MM.1S (cell line): ENCODE measurements at regions not wholly inside any gene's neighbourhood (a gene's known extent, or its start where the extent isn't known, plus 50 kb on each side); places are given as distances from the start of the nearest gene placed in this dataset.

Experiments used
- DNase-seq: peaks from one replicate; pipeline ENCODE4 v3.0.0-alpha.2; 2015
- H2AFZ ChIP-seq: fragments of 300-600 bp; sonication (generic); 2 replicates; pipeline ENCODE4 v1.6.0; 2016; ENCODE audit warnings: antibody characterized with exemption, low read length
- H3F3A ChIP-seq: fragments of 300-600 bp; sonication (generic); 2 replicates; pipeline ENCODE4 v1.6.1; 2016; ENCODE audit warnings: mild to moderate bottlenecking, antibody characterized with exemption, low read length, moderate library complexity, mixed read lengths; ENCODE audit not compliant: insufficient read depth
- H3K27ac ChIP-seq: fragments of 300-600 bp; sonication (generic); 2 replicates; pipeline ENCODE4 v1.5.1; 2016; ENCODE audit warnings: mild to moderate bottlenecking, low read length
- H3K27me3 ChIP-seq: fragments of 300-600 bp; sonication (generic); replicated peaks from 2 replicates; pipeline ENCODE4 v1.6.0; 2016; ENCODE audit warnings: low read length; ENCODE audit not compliant: insufficient read depth
- H3K36me3 ChIP-seq: fragments of 300-600 bp; sonication (generic); replicated peaks from 2 replicates; pipeline ENCODE4 v1.6.1; 2016; ENCODE audit warnings: mild to moderate bottlenecking, low read length, mixed read lengths; ENCODE audit not compliant: insufficient read depth
- H3K4me1 ChIP-seq: fragments of 300-600 bp; sonication (generic); 2 replicates; pipeline ENCODE4 v1.6.1; 2016; ENCODE audit warnings: low read length, mixed read lengths
- H3K4me2 ChIP-seq: fragments of 300-600 bp; sonication (generic); 2 replicates; pipeline ENCODE4 v1.6.0; 2016; ENCODE audit warnings: low read depth, low read length
- H3K4me3 ChIP-seq: fragments of 300-600 bp; sonication (generic); 2 replicates; pipeline ENCODE4 v1.5.1; 2016; ENCODE audit warnings: low read length, mixed read lengths
- H3K79me2 ChIP-seq: fragments of 300-600 bp; sonication (generic); 2 replicates; pipeline ENCODE4 v1.6.1; 2016; ENCODE audit warnings: mixed run types, low read length, mixed read lengths
- H3K9ac ChIP-seq: fragments of 300-600 bp; sonication (generic); 2 replicates; pipeline ENCODE4 v1.6.1; 2016; ENCODE audit warnings: low read length, mixed read lengths
- H3K9me2 ChIP-seq: fragments of 300-600 bp; sonication (generic); replicated peaks from 2 replicates; pipeline ENCODE4 v1.6.1; 2016; ENCODE audit warnings: mild to moderate bottlenecking, low read length, mixed read lengths; ENCODE audit not compliant: insufficient read depth
- H3K9me3 ChIP-seq: fragments of 300-600 bp; sonication (generic); replicated peaks from 2 replicates; pipeline ENCODE4 v1.6.1; 2016; ENCODE audit warnings: mild to moderate bottlenecking, low read length, mixed read lengths; ENCODE audit not compliant: insufficient read depth
- H4K20me1 ChIP-seq: fragments of 300-600 bp; sonication (generic); 2 replicates; pipeline ENCODE4 v1.6.1; 2016; ENCODE audit warnings: mild to moderate bottlenecking, low read length, moderate library complexity, mixed read lengths; ENCODE audit not compliant: insufficient read depth
- EZH2 ChIP-seq: fragments of 300-600 bp; sonication (generic); optimal IDR thresholded peaks from 2 replicates; pipeline ENCODE3; 2017; ENCODE audit warnings: low read depth, mild to moderate bottlenecking, antibody characterized with exemption, low read length, mixed read lengths
- EZH2phosphoT487 ChIP-seq: fragments of 300-600 bp; sonication (generic); IDR thresholded peaks from 2 replicates; pipeline ENCODE4 v1.6.1; 2018; ENCODE audit warnings: antibody characterized with exemption, low read length
- TF ChIP-seq, protein P1 (sequence below): fragments of 300-600 bp; sonication (generic); IDR thresholded peaks from 2 replicates; pipeline ENCODE4 v1.5.1; 2016; ENCODE audit warnings: antibody characterized with exemption, low read length, mixed read lengths

DNA sequence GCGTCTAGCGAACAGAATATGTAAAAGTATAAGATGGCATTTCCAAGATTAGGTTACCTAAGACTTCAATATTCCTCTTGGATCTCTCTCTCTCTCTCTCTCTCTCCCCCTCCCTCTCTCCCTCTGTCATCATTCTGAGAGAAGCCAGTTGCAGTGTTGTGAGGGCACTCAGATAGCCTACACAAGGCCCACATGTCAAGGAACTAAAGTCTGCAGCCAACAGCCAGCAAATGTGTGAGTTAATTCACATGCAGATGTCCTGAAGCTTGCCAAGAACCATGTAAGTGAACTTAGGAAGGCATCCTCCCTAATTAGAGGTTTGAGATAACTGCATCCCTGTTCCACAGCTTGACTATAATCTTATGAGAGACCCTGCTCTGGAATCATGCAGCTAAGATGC lies 822.9 kb upstream of the PRR20A start:
- Histone ChIP-seq H3K4me3 (no peak overlapping the region), H4K20me1 (no peaks in the 10 kb centered on the region), H3K27me3 (no peaks in the 10 kb centered on the region), H3K4me2 (no peak overlapping the region), H3K79me2 (no peaks in the 10 kb centered on the region), H3K27ac (no peak overlapping the region), H3K9ac (no peak overlapping the region), H3K36me3 (no peaks in the 10 kb centered on the region), H3K9me2 (no peaks in the 10 kb centered on the region), H2AFZ (no peak overlapping the region), H3F3A (no peaks in the 10 kb centered on the region), H3K4me1 (no peaks in the 10 kb centered on the region), H3K9me3 (no peaks in the 10 kb centered on the region)
- DNase-seq, result no peak
- no peak for TF ChIP-seq EZH2phosphoT487
- no peak for TF ChIP-seq EZH2
- TF ChIP-seq, protein P1, sequence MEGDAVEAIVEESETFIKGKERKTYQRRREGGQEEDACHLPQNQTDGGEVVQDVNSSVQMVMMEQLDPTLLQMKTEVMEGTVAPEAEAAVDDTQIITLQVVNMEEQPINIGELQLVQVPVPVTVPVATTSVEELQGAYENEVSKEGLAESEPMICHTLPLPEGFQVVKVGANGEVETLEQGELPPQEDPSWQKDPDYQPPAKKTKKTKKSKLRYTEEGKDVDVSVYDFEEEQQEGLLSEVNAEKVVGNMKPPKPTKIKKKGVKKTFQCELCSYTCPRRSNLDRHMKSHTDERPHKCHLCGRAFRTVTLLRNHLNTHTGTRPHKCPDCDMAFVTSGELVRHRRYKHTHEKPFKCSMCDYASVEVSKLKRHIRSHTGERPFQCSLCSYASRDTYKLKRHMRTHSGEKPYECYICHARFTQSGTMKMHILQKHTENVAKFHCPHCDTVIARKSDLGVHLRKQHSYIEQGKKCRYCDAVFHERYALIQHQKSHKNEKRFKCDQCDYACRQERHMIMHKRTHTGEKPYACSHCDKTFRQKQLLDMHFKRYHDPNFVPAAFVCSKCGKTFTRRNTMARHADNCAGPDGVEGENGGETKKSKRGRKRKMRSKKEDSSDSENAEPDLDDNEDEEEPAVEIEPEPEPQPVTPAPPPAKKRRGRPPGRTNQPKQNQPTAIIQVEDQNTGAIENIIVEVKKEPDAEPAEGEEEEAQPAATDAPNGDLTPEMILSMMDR, result no peak

DNA sequence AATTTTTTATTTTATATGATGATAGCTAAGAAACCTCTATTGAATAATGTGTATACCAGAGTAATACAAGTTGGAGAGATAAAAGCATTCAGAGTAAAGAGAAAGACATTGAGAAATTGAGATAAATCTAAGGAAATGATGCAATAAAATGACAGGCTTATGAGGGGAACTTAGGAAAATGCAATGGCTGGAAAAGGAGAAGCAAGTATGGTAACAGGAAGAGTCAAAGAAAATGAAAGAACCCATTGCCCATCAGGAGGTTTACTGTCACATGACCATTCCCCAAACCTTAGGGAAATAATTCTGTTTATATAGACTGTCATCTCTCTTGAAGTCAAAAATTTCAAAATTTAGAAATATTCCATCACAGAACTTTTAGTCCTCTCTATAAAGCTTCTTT lies 808.0 kb upstream of the PRR20A start:
- no peak overlapping the region for H2AFZ ChIP-seq
- H3K9me3 ChIP-seq, result no peaks in the 10 kb centered on the region
- H3K27me3 ChIP-seq, result no peaks in the 10 kb centered on the region
- H4K20me1 ChIP-seq, result no peaks in the 10 kb centered on the region
- H3K4me3 ChIP-seq, result no peak overlapping the region
- no peak overlapping the region for H3K9ac ChIP-seq
- no peak overlapping the region for H3K4me2 ChIP-seq
- TF ChIP-seq EZH2phosphoT487 (no peak), EZH2 (no peak)
- TF ChIP-seq, protein P1, result no peak
- H3K36me3 ChIP-seq, result no peaks in the 10 kb centered on the region
- no peaks in the 10 kb centered on the region for H3F3A ChIP-seq
- DNase-seq, result no peak
- H3K27ac ChIP-seq, result no peak overlapping the region
- H3K9me2 ChIP-seq, result no peaks in the 10 kb centered on the region
- no peaks in the 10 kb centered on the region for H3K79me2 ChIP-seq
- no peaks in the 10 kb centered on the region for H3K4me1 ChIP-seq

DNA sequence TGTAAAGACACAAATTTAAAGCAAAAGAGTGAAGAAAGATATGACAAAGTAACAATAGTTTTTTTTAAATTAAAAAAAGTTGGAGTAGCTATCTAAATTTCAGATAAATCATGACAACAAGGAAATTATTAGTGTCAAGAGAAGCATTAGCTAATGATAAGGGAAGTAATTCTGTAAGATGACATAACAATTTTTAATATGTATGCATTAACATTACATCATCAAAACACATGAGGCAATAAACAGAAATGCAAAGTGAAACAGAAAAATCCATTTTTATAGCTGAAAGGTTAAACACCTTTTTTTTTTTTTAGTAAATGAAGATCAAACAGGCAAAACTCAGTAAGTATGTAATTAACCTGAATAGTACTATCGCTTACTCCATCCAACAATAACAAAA lies 804.9 kb upstream of the PRR20A start:
- Histone ChIP-seq H3K4me1 (no peaks in the 10 kb centered on the region), H3K9me3 (no peaks in the 10 kb centered on the region), H3K4me2 (no peak overlapping the region), H2AFZ (no peak overlapping the region), H3K9me2 (no peaks in the 10 kb centered on the region), H3K4me3 (no peak overlapping the region), H3K27me3 (no peaks in the 10 kb centered on the region), H3K27ac (no peak overlapping the region), H4K20me1 (no peaks in the 10 kb centered on the region), H3F3A (no peaks in the 10 kb centered on the region), H3K9ac (no peak overlapping the region), H3K36me3 (no peaks in the 10 kb centered on the region), H3K79me2 (no peaks in the 10 kb centered on the region)
- DNase-seq, result no peak
- TF ChIP-seq, protein P1, result no peak
- TF ChIP-seq EZH2, result no peak
- TF ChIP-seq EZH2phosphoT487, result no peak
